ENCODE measurements at regions not wholly inside any gene's neighbourhood (a gene's known extent, or its start where the extent isn't known, plus 50 kb on each side); places are given as distances from the start of the nearest gene placed in this dataset.

DNA sequence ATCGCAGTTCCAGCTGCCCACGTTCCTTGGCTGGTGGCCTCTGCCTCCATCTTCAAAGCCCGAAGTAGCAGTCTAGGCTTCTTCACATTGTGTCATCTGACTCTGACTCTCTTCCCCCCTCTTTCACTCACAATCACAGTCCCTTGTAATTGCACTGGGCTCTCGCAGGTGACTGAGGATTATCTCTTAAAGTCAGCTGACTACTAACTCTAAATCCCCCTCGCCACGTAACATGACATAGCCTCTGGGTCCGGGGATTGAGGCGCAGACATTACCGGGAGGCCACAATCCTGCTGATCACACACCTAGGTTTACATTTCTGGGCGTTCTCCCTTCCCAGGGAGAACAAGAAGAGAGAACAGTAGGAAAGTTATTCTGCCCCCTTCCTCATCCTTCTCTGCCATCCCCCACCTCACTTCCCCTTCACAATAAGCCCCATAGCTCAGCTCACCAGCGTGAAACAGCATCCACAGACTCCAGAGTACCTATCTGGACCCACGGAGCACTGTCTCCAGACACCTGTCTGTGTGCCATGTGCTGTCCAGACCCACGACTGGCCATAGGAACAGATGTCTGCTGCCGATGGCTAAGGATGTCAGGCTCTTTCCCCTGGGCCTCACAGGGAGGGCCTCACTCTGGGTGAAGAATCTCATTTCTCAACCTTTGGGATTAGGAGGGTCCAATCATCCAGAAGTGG is 64.3 kb upstream of the FZD7 start:
- DNase-seq = no peak

DNA sequence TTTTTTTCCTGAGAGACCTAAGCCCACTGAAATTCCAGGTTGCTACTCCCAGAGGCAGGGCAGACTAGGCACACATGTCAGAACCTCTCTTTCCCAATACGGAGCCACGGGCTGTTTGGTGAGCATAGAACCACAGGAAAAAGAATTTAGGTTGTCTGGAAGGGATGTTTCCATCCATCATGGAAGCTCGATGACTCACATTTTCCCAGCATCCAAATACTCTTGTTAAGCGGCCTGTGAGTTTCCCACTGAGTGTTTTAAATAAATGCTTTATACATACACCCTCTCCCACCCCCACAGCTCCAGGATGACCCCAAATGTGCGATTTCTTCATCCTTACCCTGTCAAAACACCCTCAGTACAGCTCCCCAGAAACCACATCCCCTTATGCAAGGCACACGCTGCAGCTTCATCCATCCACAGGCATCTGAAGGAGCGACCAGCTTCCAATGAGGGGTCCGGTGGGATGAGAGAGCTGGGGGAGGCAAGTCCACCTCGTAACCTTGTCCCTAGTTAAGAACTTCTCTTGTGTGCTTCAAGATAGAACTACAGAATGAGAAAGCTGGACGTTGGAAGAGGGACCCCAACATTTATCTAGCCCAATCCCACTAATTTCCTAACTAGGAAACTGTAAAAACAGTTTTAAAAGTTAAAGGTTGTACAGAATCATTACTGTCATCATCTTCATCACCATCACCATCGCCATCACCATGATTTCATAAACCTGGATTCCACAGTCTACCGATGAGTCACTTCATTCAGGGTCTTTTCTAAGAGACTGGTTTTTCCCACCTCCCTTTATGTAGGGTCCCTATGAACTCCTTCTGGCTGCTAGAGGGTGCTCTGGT is 63.5 kb upstream of the FZD7 start:
- DNase-seq = peak; percentile 58

DNA sequence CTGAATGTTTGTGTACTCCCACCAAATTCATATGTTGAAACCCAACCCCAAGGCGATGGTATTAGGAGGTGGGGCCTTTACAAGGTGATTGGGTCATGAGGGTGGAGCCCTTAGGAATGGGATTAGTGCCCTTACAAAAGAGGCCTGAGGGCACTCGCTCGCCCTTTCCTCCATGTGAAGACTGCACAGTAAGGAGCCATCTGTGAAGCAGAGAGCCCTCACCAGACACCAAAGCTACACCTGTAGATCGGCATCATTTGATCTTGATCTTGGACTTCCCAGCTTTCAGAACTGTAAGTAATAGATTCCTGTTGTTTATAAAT is 62.9 kb upstream of the FZD7 start:
- no peak for DNase-seq

DNA sequence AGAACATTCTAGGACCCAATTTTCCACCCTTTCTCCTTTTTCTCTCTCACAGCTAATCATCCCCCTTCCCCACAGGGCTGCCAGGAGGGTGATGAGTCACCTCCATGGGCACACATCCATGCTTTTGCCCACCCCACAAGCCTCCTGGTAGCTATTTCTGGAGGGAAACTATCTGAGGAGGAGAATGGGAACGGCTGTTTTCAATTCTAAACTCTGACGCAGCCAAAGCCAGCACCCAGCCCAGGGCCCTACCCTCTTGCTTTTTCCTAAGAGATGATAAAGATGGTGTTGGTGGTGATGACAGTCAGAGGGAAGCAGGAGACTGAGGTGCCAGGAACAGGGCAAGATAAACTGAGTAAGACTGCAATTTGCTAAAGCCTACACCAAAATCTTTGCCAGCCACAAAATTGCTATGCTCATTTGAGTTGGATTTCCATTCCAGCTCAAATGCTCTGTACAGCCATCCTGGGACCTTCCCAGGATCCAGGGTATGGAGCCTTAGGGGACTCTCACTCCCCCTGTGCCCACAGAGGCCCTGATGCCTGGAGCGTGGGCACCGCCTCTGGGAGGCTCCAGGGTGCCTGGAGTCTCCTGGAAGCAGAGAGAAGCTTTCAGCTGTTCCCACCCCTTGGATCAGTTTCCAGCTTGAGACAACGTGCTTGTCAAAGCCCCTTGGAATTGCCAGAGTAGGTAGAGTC is 62.0 kb upstream of the FZD7 start:
- no peak for DNase-seq

DNA sequence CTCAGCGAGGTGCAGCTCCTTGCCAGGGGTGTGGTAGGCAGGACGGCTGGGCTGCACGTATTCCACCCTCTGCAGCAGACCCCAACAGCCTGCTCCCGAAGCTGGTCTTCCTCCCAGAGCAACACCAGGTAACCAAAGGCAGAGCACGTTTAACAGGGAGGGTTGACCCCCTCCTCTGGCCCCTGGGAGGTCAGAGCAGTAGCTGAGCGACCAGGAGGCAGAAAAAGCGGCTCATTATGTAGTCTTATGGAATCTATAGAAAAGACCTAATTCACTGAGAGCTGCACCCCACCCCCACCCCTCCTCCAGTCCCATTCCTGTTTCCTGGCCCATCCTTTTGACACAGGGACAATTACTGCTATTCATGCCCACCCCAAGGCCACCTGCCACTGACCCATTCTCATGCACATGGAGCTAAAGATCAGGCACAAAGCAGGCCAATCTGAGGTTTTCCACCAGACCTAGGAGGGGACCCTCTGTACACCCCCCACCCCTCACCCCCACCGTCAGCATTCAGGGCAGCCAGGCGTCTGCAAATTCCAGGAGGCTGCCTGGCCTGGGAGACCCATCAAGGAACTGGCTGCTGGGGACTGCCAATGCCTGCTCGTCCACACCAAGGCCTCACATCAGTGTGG is 60.9 kb upstream of the FZD7 start:
- DNase-seq = no peak

DNA sequence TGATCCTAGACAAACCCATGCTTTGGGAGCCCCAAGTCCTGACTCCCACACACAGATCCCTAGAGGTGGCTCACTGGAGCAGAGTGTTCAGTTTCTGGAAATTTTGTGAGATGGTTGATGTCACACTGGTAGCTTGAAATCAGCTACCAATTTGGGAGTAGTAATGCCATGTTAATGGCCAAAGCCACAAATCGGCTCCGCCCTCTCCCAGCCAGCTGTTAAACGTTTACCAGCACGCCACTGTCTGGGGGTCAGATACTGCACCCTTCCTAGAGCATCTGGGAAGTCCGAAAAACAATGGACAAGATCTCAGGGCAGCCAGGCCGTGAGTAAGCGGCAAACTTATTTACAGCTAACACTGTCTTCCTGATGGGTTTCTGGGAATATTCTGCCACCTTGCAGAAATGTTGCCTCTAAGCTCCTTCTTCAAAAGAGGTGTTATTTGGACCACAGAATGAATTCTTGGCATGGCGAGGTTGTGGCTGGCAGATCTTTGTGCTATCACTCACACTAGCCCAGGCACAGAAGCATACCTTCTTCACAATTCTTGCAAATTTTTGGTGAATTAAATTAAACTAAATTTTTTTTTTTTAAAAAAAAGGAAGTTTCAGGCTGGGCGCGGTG is 60.2 kb upstream of the FZD7 start:
- no peak for DNase-seq

DNA sequence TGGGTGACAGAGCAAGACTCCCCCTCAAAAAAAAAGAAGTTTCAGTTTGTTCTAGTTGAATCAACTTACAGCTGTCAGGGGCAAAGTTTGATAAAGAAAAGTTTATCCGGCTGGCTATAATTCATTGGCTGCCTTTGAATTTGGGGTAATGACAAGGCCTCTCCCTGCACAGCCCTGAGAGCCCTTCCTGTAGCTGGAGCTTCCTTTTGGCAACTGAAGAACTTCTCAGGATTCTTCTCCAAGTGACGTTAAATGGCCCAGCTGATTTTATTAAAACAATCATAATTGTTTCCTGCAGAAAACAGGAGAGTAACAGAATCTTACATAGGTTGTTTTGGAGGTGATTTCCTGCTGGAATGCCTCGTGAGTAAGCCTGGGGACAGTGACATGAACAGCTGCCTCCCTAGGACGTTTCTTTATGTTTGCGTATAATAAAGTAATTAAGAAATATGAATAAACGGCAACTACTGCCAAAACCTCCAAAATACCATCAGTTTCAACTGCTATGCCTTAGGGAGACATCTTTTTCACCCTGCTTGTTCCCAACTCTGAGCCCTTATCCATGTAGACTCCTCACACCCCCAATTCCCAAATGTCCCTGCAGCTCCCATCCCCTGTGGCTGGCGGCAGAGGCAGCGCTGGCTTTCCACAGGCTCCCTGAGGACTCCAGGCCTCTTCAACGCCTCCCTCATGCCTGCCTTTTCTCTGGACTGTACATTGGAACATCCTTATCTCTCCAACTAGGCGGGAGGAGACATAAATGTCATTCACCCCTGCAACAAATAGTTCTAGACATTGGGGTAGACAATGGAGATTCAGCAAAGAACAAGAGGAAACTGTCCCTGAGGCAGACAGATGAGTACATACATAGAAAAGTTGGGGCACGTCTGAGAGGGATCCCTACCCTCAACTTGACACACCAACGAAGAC is 59.2 kb upstream of the FZD7 start:
- no peak for DNase-seq

DNA sequence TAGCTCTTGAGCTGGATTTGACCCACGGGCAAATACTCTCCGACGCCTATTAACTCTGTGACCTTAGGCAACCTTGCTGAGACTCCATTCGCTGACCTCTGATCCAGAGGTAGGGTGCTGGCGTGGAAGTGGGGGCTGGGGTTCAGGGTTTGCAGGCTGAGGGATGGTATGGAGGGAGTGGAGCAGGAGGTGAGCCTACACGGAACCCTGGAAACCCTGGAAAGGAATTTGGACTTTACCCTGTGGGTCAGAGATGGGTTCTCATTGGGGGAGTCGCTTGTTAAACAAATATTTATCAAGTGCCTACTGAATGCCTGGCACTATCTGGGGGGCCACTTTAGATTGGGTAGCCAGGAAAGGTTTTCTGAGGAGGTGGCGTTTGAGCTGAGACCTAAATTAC is 58.2 kb upstream of the FZD7 start:
- no peak for DNase-seq

DNA sequence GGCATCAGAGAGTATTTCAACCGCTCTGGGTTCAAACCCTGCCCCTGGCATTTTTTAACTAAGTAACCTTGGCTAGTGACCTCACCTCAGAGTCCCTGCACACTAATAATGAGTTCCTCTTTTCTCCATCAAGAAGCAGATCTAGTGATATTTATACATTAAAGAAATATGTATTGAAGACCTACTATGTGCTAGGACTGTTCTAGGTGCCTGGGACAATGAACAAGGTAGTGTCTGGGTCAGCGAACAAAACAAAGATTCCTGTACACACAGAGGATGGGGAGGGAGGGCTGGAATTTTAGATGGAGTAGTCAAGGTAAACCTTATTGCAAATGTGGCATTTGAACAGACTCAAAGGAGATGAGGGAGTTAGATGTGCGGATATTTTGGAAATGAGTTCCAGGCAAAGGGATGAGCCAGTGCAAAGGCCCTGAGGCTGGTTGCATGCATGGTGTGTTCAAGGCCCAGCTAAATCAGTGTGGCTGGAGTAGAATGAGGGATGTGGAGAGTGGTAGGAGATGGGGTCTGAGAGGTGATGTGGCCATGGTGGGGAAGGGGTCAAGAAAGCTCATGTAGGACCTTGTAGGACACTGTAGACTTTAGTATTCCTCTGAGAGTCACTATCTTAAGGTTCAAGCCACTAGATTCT is 57.6 kb upstream of the FZD7 start:
- DNase-seq = no peak

DNA sequence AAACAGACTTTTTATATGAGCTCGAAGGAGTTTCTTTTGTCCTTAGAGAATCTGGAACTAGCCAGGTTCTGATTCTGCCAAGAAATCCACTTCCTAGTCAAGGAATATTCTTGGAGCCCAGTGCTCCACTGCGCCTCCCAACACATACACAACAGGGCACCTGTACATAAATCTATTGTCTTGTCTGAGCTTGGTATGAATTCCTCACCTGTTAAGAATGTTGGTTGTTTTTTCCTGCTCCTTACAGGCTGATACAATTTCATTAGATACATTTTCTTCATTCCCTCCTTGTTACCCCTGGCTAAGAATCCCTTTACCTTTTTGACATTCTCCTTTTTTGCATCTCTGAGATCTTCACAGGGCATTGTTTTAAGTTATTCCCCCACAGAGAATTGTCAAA is 56.0 kb upstream of the FZD7 start:
- DNase-seq = no peak

DNA sequence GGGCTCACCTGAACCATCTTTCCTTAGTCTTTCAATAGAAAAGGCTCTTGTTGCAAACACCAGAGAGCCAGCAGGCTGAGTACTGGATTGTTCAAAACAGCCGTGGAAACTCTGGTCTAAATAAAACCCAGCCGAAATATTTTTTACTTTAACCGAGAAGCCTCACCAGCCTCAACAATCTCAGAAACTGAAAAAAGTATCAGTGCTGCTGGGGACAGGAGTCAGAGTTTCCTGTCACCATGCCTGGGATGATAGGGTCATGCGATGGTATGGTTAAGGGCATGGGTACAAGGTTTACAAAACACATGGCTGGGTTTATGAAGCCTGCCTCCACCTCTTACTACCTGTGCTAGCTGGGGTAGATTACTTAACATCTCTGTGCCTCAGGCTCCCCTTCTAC is 55.3 kb upstream of the FZD7 start:
- DNase-seq = no peak

DNA sequence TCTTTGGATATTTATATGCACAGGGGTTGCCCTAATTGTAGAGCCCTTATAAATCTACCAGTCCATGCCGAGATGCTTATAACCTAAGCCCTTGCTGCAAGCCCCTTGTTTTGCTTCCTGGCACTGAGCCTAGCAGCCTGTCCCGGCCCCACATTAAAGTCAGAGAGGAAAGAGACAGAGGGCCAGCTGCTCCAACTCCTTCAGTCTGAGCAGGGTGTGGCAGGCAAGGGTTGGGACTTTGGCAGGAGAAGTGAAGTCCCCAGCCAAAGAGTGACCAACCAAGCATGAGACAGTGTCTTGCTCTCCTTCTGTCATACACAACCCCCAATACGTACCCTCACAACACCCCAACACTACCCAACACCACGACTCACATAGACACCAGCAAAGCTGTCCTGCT is 54.7 kb upstream of the FZD7 start:
- DNase-seq = no peak

DNA sequence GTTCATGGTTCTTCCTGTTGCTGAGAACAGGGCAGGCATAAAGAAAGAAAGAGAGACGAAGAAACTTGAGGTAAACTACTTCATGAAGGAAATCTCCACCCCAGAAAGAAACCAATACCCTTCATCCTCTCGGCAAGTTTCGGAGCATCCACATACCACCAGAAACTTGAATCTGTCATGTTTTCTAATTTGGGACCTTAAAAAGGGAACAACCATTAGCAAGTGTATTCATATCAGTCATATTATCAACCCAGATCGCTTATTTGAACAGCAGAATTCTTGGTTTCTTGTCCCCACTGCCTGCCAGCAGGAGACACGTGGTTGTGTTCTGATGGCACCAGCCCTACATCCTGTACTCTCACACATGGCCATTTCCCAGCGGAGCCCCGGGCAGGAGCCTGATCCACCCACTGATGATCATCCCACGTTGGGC is 53.2 kb upstream of the FZD7 start:
- no peak for DNase-seq

DNA sequence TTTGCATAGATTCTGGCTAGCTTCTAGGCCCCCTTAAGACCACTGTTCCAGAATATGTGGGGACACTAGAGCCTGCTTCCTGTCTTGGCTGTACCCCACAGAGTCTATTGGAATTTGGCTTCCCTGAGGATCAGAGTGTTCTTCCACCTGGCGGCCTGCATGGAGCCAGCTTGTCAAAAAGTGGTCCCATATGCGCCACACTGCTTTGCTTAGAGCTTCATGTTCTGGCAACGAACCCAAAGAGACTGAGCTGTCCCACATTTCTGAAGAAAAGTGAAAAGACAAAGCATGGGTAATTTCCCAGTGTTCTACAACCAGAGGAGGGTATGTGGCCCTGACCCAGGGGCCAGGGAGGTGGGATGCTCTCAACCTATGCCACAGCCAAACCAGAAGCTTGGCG is 52.7 kb upstream of the FZD7 start:
- no peak for DNase-seq

DNA sequence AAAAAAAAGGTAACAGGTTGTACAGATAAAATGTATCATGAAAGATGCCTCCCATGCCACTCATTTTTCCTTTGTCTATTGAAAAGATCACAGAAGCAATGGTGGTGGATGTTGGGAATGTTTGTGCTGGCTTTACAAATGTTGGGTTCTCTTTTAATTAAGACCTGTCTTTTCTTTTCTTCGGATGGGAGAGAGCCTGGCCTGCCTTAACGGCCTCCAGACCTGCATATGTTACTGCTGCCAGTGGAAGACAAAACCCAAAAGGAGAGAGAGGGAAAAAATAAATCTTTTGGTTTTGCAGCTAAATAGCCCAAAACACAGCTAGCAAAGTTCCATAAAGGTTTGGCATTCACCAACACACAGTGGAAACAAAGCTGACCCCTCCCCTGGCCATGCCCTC is 50.5 kb upstream of the FZD7 start:
- DNase-seq = no peak

DNA sequence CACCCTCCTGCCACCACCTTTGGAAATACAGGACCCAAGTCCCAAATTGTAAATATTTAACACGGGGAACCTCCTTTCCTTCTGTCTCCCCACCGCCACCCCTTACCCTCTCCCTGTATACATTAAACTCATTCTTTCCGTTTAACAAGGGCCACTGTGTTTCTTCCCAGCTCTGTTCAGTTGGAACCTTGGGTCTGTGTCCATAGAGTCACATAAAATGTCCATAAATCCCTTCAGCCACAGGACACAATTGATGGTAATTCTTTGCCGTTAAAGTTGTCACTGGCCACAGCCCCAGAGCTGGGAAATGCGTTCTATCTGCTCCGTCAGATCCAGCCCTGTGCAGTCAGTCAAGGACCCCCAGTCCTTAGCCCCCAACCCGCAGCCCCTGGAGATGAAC is 49.9 kb upstream of the FZD7 start:
- no peak for DNase-seq
